Peyer's patch (tissue), 4 donors: ENCODE measurements at regions not wholly inside any gene's neighbourhood (a gene's known extent, or its start where the extent isn't known, plus 50 kb on each side); places are given as distances from the start of the nearest gene placed in this dataset.

Source experiments
- DNase-seq, 3 donors: peaks; one replicate each; pipeline ENCODE4 v3.0.0-alpha.2; 2017 to 2019
- H3K27ac ChIP-seq, 4 donors: fragments of 200-600 bp; sonication (generic); one replicate each; pipeline ENCODE4 v1.5.1; 2016 to 2019
- H3K27me3 ChIP-seq, 2 donors: fragments of 200-600 bp; sonication (generic); one replicate each; pipeline ENCODE4 v1.5.1; 2019
- H3K36me3 ChIP-seq, 3 donors: fragments of 200-600 bp; sonication (generic); one replicate each; pipeline ENCODE4 v1.5.1; 2016 to 2019
- H3K4me1 ChIP-seq, 4 donors: fragments of 200-600 bp; sonication (generic); one replicate each; pipeline ENCODE4 v1.5.1; 2016 to 2019
- H3K4me3 ChIP-seq, 4 donors: fragments of 200-600 bp; sonication (generic); 1 replicate in 3 of 4; 2 replicates in 1 of 4; pipeline ENCODE4 v1.5.1; 2016 to 2019; ENCODE audit warnings: mild to moderate bottlenecking in 1 of 4
- H3K9me3 ChIP-seq, 4 donors: fragments of 200-600 bp; sonication (generic); one replicate each; pipeline ENCODE4 v1.5.1; 2016 to 2019; ENCODE audit warnings: mild to moderate bottlenecking in 1 of 4
- POLR2A ChIP-seq, 2 donors: fragments of 450-650 bp; IDR thresholded peaks; one replicate each; pipeline ENCODE4 v1.5.1; 2017; ENCODE audit warnings: antibody characterized with exemption in 2 of 2, mild to moderate bottlenecking in 2 of 2, moderate library complexity in 2 of 2
- TF ChIP-seq, protein P1 (sequence below), 6 experiments: fragments of 450-650 bp in 4 of 6; fragments of 200-600 bp in 2 of 6; sonication (generic) in 1 of 6; IDR thresholded peaks; one replicate each; pipeline ENCODE4 v1.5.1; 2017 to 2019; ENCODE audit warnings: antibody characterized with exemption in 6 of 6, mild to moderate bottlenecking in 3 of 6, moderate library complexity in 1 of 6

DNA sequence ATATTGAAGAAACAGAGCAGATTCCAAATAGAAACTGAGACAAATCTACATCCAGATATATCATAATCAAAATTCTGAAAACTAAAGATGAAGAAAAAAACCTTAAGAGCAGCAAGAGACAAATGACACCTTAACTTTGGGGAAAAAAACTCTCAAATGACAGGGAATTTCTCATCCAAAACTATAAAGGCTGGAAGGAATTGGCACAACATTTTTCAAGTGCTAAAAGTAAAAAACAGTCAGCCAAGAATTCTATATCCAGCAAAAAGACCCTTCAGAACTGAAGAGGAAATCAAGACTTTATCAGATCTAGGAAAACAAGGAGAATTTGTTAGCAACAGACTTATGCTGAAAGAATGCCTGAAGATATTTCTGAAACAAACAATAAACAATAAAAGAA is 90.3 kb upstream of the RASSF8 start:
- no peaks in the 10 kb centered on the region for H3K27me3 ChIP-seq
- H3K36me3 ChIP-seq: no peaks in the 10 kb centered on the region
- H3K4me3 ChIP-seq: no peak overlapping the region
- no peaks in the 10 kb centered on the region for H3K9me3 ChIP-seq
- no peak overlapping the region for H3K27ac ChIP-seq
- TF ChIP-seq, protein P1, sequence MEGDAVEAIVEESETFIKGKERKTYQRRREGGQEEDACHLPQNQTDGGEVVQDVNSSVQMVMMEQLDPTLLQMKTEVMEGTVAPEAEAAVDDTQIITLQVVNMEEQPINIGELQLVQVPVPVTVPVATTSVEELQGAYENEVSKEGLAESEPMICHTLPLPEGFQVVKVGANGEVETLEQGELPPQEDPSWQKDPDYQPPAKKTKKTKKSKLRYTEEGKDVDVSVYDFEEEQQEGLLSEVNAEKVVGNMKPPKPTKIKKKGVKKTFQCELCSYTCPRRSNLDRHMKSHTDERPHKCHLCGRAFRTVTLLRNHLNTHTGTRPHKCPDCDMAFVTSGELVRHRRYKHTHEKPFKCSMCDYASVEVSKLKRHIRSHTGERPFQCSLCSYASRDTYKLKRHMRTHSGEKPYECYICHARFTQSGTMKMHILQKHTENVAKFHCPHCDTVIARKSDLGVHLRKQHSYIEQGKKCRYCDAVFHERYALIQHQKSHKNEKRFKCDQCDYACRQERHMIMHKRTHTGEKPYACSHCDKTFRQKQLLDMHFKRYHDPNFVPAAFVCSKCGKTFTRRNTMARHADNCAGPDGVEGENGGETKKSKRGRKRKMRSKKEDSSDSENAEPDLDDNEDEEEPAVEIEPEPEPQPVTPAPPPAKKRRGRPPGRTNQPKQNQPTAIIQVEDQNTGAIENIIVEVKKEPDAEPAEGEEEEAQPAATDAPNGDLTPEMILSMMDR (IDR thresholded peaks at IDR 0.05): no peak
- TF ChIP-seq POLR2A (IDR thresholded peaks at IDR 0.05): no peak
- no peaks in the 10 kb centered on the region for H3K4me1 ChIP-seq
- DNase-seq: no peak

DNA sequence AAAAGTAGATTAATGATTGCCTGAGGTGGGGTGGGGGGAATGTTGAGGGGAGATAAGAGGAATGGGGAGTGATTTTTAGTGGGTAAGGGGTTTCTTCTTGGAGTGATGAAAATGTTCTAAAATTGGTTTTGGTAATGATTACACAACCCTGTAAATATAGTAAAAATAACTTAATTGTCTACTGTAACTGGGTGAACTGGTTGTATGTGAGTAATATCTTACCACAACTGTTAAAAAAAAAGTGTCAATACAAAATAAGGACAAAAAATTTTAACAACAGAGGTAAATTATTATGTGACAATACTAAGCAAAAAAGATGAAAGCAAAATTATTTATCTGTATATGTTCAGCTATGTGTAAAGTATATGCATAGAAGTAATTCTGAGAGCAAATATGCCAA is 86.3 kb upstream of the RASSF8 start:
- TF ChIP-seq, protein P1 (IDR thresholded peaks at IDR 0.05): no peak
- TF ChIP-seq POLR2A (IDR thresholded peaks at IDR 0.05): no peak
- no peaks in the 10 kb centered on the region for H3K36me3 ChIP-seq
- no peaks in the 10 kb centered on the region for H3K9me3 ChIP-seq
- H3K4me1 ChIP-seq: no peaks in the 10 kb centered on the region
- no peak overlapping the region for H3K4me3 ChIP-seq
- no peak for DNase-seq
- no peak overlapping the region for H3K27ac ChIP-seq
- H3K27me3 ChIP-seq: no peaks in the 10 kb centered on the region

DNA sequence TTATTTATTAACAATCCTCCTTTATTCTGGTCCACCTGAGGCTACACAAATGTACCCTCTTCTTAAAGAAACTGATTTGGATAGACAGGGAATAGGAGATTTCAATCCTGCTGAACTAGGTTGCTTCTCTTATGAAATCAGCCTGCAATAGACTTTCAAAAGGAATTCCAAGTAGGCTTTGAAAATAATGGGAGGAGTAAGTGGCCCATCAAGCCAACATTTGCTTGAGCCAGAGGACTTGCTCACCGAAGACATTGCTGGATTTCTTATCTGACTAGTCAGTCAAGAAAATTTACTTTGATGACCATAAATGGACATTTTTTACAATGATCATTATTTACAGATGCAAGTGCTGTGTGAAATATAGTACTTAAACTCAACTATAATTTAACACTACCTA is 82.8 kb upstream of the RASSF8 start:
- Histone ChIP-seq H3K4me3 (no peak overlapping the region), H3K27ac (no peak overlapping the region), H3K27me3 (no peaks in the 10 kb centered on the region), H3K9me3 (no peaks in the 10 kb centered on the region), H3K4me1 (no peaks in the 10 kb centered on the region), H3K36me3 (no peaks in the 10 kb centered on the region)
- no peak for DNase-seq
- TF ChIP-seq, protein P1 (IDR thresholded peaks at IDR 0.05): no peak

DNA sequence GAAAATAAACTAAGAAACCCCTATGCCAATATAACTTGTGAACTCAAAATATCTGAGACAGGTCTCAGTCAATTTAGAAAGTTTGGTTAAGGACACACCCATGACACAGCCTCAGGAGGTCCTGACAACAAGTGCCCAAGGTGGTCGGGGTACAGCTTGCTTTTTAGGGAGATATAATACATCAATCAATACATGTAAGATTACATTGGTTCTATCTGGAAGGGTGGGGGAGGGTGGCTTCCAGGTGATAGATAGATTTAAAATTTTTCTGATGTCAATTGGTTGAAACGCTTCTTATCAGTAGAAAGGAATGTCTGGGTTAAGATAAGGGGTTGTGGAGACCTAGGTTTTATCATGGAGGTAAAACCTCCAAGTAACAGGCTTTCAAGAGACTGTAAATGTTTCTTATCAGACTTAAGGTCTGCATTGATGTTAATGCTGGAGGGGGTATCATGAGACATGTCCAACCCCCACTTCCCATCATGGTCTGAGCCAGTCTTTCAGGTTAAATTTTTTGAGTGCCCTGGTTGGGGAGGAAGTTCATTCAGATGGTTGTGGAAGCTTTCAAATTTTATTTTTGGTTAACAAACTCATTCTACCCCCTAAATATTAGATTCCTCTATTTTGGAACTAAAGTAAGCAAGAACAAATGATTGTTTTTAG is 82.0 kb upstream of the RASSF8 start:
- DNase-seq: no peak
- TF ChIP-seq, protein P1 (IDR thresholded peaks at IDR 0.05): no peak
- no peak for TF ChIP-seq POLR2A (IDR thresholded peaks at IDR 0.05)
- no peak overlapping the region for H3K4me3 ChIP-seq
- no peaks in the 10 kb centered on the region for H3K27me3 ChIP-seq
- H3K36me3 ChIP-seq: no peaks in the 10 kb centered on the region
- H3K9me3 ChIP-seq: no peaks in the 10 kb centered on the region
- H3K27ac ChIP-seq: no peak overlapping the region
- H3K4me1 ChIP-seq: no peaks in the 10 kb centered on the region

DNA sequence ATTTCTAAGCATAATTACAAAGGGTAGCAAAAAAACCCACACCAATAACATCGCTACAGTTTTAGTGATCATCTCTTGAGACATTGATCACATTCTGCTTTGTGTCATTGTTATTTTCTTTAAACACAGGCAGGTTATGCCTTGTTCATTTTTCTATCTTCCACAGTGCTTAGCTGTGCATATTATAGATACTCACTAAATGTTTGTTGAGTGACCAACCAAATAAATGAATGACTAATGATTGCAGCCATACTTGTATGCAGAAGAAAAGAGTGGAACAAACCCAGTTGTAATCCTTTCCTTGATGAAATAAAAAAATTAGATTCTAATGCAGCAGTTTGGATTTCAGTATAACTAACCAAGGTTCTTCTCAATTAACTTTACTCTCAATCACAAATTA is 81.0 kb upstream of the RASSF8 start:
- Histone ChIP-seq H3K27ac (no peak overlapping the region), H3K36me3 (no peaks in the 10 kb centered on the region), H3K4me3 (no peak overlapping the region), H3K27me3 (no peaks in the 10 kb centered on the region), H3K4me1 (no peaks in the 10 kb centered on the region), H3K9me3 (no peaks in the 10 kb centered on the region)
- TF ChIP-seq, protein P1 (IDR thresholded peaks at IDR 0.05): no peak
- no peak for TF ChIP-seq POLR2A (IDR thresholded peaks at IDR 0.05)
- DNase-seq: no peak

DNA sequence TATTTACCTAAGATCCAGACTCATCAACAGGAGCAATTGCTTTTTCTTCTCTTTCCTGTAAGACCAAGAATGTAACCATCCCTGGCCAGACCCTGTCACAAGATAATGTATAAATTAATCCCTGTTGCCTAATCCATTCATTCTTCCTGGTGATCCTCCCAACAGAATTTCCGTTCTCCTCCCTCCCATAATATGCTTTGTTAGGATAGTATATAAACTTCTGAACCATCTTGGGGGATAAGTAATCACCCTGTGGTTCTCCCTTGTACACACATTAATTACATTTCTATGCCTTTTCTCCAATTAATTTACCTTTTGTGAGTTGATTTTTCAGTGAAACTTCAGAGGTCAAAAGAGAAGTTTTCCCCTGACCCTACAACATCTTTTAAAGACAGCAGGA is 76.2 kb upstream of the RASSF8 start:
- no peaks in the 10 kb centered on the region for H3K27me3 ChIP-seq
- no peak for DNase-seq
- H3K36me3 ChIP-seq: no peaks in the 10 kb centered on the region
- no peaks in the 10 kb centered on the region for H3K9me3 ChIP-seq
- no peaks in the 10 kb centered on the region for H3K4me1 ChIP-seq
- H3K4me3 ChIP-seq: no peak overlapping the region
- TF ChIP-seq POLR2A (IDR thresholded peaks at IDR 0.05): no peak
- TF ChIP-seq, protein P1 (IDR thresholded peaks at IDR 0.05): no peak
- H3K27ac ChIP-seq: no peak overlapping the region
